ENCODE measurements at regions not wholly inside any gene's neighbourhood (a gene's known extent, or its start where the extent isn't known, plus 50 kb on each side); places are given as distances from the start of the nearest gene placed in this dataset.

GRCh38 chr2:120666433-120666832 is 69.2 kb upstream of the GLI2 start (continued):
- TF ChIP-seq, protein P1, sequence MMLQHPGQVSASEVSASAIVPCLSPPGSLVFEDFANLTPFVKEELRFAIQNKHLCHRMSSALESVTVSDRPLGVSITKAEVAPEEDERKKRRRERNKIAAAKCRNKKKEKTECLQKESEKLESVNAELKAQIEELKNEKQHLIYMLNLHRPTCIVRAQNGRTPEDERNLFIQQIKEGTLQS (IDR thresholded peaks at IDR 0.05; ENCODE audit: insufficient read depth, low read depth, low read length): no peak
- no peak for TF ChIP-seq POU5F1 (IDR thresholded peaks at IDR 0.05; ENCODE audit: low read depth, low read length)
- no peak for TF ChIP-seq FOSL1 (IDR thresholded peaks at IDR 0.05; ENCODE audit: insufficient read depth, low read depth, low read length)
- no peak for TF ChIP-seq NRF1 (IDR thresholded peaks at IDR 0.05; ENCODE audit: low read depth, low read length)
- TF ChIP-seq, protein P2, sequence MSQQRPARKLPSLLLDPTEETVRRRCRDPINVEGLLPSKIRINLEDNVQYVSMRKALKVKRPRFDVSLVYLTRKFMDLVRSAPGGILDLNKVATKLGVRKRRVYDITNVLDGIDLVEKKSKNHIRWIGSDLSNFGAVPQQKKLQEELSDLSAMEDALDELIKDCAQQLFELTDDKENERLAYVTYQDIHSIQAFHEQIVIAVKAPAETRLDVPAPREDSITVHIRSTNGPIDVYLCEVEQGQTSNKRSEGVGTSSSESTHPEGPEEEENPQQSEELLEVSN (IDR thresholded peaks at IDR 0.05): no peak
- TF ChIP-seq TAF1 (IDR thresholded peaks at IDR 0.05; ENCODE audit: low read depth, low read length): no peak
- TF ChIP-seq SAP30 (IDR thresholded peaks at IDR 0.05; ENCODE audit: insufficient read depth, insufficient replicate concordance, low read length): no peak
